Activated T-helper 17 cell treated with anti-CD3 and anti-CD28 coated beads, Interleukin-2, amount 50 U/mL, for 72 hours (primary cell): ENCODE measurements at regions not wholly inside any gene's neighbourhood (a gene's known extent, or its start where the extent isn't known, plus 50 kb on each side); places are given as distances from the start of the nearest gene placed in this dataset.
"Not testable (repeated sequence)": the region's sequence is repeated elsewhere in the genome, so short reads cannot be mapped to it uniquely, and the experiment has no call there.

Experiments
- ATAC-seq: fragments of 150-1000 bp; cut with Tn5 transposase; replicated peaks from 2 replicates; pipeline ENCODE4 v1.10.0; 2021; ENCODE audit warnings: mild to moderate bottlenecking, moderate library complexity
- H3K27ac Mint-ChIP-seq: one replicate; pipeline ENCODE4 v1.8.0; 2022; ENCODE audit warnings: mixed read lengths
- H3K27me3 Mint-ChIP-seq: one replicate; pipeline ENCODE4 v1.8.0; 2022; ENCODE audit warnings: mixed read lengths
- H3K36me3 Mint-ChIP-seq: one replicate; pipeline ENCODE4 v1.8.0; 2022; ENCODE audit warnings: low read depth, mild to moderate bottlenecking, mixed read lengths
- H3K4me1 Mint-ChIP-seq: one replicate; pipeline ENCODE4 v1.8.0; 2022; ENCODE audit warnings: mixed read lengths
- H3K4me3 Mint-ChIP-seq: one replicate; pipeline ENCODE4 v1.8.0; 2022; ENCODE audit warnings: mild to moderate bottlenecking, mixed read lengths
- H3K9me3 Mint-ChIP-seq: one replicate; pipeline ENCODE4 v1.8.0; 2022; ENCODE audit warnings: mixed read lengths

DNA sequence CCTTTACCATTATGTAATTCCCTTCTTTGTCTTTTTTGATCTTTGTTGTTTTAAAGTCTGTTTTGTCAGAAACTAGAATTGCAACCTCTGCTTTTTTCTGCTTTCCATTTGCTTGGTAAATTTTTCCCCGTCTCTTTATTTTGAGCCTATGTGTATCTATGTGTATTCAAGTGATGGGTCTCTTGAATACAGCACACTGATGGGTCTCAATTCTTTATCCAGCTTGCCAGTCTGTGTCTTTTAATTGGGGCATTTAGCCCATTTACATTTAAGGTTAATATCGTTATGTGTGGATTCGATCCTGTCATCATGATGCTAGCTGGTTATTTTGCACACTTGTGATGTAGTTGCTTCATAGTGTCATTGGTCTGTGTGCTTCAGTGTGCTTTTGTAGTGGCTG is 240.9 kb downstream of the CDH26 start:
- not testable (repeated sequence) for H3K27ac Mint-ChIP-seq, H3K4me3 Mint-ChIP-seq, H3K36me3 Mint-ChIP-seq, ATAC-seq, H3K4me1 Mint-ChIP-seq
- H3K9me3 Mint-ChIP-seq: peaks cover 16% of the 10 kb centered on the region
- H3K27me3 Mint-ChIP-seq: peaks cover 16% of the 10 kb centered on the region

- no peak for ATAC-seq
- Mint-ChIP-seq H3K4me1 (no peaks in the 10 kb centered on the region), H3K4me3 (no peak overlapping the region), H3K36me3 (no peaks in the 10 kb centered on the region), H3K27ac (no peak overlapping the region), H3K9me3 (peaks cover 16% of the 10 kb centered on the region), H3K27me3 (peaks cover 16% of the 10 kb centered on the region)
Observed at GRCh38 chr20:60199866-60200265, 241.6 kb downstream of the CDH26 start.

GRCh38 chr20:60200305-60200918 is 242.2 kb downstream of the CDH26 start:
- H3K4me3 Mint-ChIP-seq: no peak overlapping the region
- H3K36me3 Mint-ChIP-seq: no peaks in the 10 kb centered on the region
- peaks cover 16% of the 10 kb centered on the region for H3K27me3 Mint-ChIP-seq
- no peak overlapping the region for H3K27ac Mint-ChIP-seq
- no peaks in the 10 kb centered on the region for H3K4me1 Mint-ChIP-seq
- no peak for ATAC-seq
- peaks cover 16% of the 10 kb centered on the region for H3K9me3 Mint-ChIP-seq

- H3K27ac Mint-ChIP-seq: no peak overlapping the region
- H3K36me3 Mint-ChIP-seq: no peaks in the 10 kb centered on the region
- H3K4me1 Mint-ChIP-seq: no peaks in the 10 kb centered on the region
- peaks cover 16% of the 10 kb centered on the region for H3K27me3 Mint-ChIP-seq
- H3K9me3 Mint-ChIP-seq: peaks cover 16% of the 10 kb centered on the region
- no peak for ATAC-seq
- H3K4me3 Mint-ChIP-seq: no peak overlapping the region
Observed at GRCh38 chr20:60201198-60201835, 243.1 kb downstream of the CDH26 start.

DNA sequence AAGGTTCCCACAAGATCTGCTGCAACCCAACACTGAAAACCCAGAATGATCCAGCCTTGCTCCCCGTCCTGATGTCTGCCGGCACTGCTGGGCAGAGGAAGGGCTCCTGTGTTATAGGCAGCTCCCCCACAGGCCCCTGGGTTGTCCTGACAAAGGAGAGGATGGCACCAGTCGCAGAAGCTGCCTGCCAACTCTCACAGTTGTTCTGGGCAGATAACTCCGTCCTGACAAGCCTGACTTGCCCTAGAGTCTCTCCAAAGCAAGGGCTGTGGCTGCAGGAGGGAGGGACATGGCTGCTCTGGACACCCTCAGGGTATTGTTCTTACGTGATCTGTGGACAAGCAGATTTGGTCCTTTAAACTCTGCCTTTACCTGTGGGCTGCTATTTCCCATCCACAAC is 243.8 kb downstream of the CDH26 start:
- Mint-ChIP-seq H3K4me3 (no peak overlapping the region), H3K36me3 (no peaks in the 10 kb centered on the region), H3K9me3 (peaks cover 14% of the 10 kb centered on the region), H3K27ac (no peak overlapping the region), H3K27me3 (peaks cover 15% of the 10 kb centered on the region), H3K4me1 (no peaks in the 10 kb centered on the region)
- ATAC-seq: no peak

DNA sequence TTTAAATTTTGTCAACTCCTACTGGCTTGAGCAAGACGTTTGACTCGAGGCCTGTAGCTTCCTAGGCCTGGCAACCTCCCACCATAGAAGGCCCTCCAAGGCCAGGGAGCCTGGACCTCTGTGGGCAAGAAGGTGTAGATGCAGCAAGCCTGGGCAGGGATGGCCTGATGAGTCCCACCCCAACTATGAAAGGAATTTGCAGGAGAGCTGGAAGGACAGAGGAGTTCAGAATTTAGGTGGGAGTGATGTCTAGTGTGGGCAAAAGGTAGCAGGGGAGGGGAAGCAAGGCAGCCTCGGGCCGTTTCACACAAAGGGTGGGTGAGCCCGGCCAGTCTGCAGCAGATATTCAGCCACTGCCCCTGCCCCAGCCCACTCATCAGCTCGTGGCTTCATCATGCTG is 245.2 kb downstream of the CDH26 start:
- H3K36me3 Mint-ChIP-seq: no peaks in the 10 kb centered on the region
- ATAC-seq: no peak
- H3K4me1 Mint-ChIP-seq: no peaks in the 10 kb centered on the region
- no peak overlapping the region for H3K27ac Mint-ChIP-seq
- peaks cover 10% of the 10 kb centered on the region for H3K27me3 Mint-ChIP-seq
- H3K4me3 Mint-ChIP-seq: no peak overlapping the region
- peaks cover 10% of the 10 kb centered on the region for H3K9me3 Mint-ChIP-seq

DNA sequence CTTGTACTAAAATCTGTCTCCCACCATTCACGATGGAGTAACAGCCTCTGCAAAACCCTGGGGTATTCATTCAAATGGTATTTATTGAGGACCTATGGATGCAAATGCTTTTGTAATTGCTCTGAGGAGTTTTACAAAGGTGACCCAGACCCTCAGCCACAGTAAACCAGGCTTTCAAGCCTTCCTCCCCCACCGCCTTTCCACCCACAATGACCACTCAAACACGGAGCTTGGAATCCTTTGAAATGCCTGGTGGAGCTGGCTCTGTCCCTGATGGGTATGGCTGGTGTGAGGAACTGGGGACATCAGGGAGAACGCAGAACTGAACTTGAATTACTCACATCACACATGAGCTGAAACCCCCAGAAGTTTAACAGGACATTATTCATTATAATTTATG is 246.4 kb downstream of the CDH26 start:
- no peak for ATAC-seq
- Mint-ChIP-seq H3K4me1 (no peaks in the 10 kb centered on the region), H3K36me3 (no peaks in the 10 kb centered on the region), H3K27me3 (no peaks in the 10 kb centered on the region), H3K4me3 (no peak overlapping the region), H3K9me3 (peaks cover 2% of the 10 kb centered on the region), H3K27ac (no peak overlapping the region)

GRCh38 chr20:60206259-60206658 is 248.0 kb downstream of the CDH26 start:
- Mint-ChIP-seq H3K27me3 (no peaks in the 10 kb centered on the region), H3K9me3 (no peaks in the 10 kb centered on the region), H3K4me3 (no peak overlapping the region), H3K27ac (no peak overlapping the region), H3K36me3 (no peaks in the 10 kb centered on the region), H3K4me1 (no peaks in the 10 kb centered on the region)
- ATAC-seq: no peak

GRCh38 chr20:60209048-60209447 is 250.8 kb downstream of the CDH26 start:
- Mint-ChIP-seq H3K36me3 (no peaks in the 10 kb centered on the region), H3K27ac (no peak overlapping the region), H3K4me3 (no peak overlapping the region), H3K27me3 (no peaks in the 10 kb centered on the region), H3K9me3 (no peaks in the 10 kb centered on the region), H3K4me1 (no peaks in the 10 kb centered on the region)
- ATAC-seq: no peak

- no peak overlapping the region for H3K27ac Mint-ChIP-seq
- H3K9me3 Mint-ChIP-seq: no peaks in the 10 kb centered on the region
- no peaks in the 10 kb centered on the region for H3K36me3 Mint-ChIP-seq
- H3K4me1 Mint-ChIP-seq: no peaks in the 10 kb centered on the region
- H3K4me3 Mint-ChIP-seq: no peak overlapping the region
- H3K27me3 Mint-ChIP-seq: no peaks in the 10 kb centered on the region
- ATAC-seq: peak; percentile 65
Observed at GRCh38 chr20:60210779-60211617, 252.8 kb downstream of the CDH26 start.

GRCh38 chr20:60211618-60212463 is 253.6 kb downstream of the CDH26 start:
- H3K4me1 Mint-ChIP-seq: no peaks in the 10 kb centered on the region
- H3K36me3 Mint-ChIP-seq: no peaks in the 10 kb centered on the region
- no peak for ATAC-seq
- H3K27ac Mint-ChIP-seq: no peak overlapping the region
- no peak overlapping the region for H3K4me3 Mint-ChIP-seq
- H3K9me3 Mint-ChIP-seq: no peaks in the 10 kb centered on the region
- H3K27me3 Mint-ChIP-seq: no peaks in the 10 kb centered on the region

DNA sequence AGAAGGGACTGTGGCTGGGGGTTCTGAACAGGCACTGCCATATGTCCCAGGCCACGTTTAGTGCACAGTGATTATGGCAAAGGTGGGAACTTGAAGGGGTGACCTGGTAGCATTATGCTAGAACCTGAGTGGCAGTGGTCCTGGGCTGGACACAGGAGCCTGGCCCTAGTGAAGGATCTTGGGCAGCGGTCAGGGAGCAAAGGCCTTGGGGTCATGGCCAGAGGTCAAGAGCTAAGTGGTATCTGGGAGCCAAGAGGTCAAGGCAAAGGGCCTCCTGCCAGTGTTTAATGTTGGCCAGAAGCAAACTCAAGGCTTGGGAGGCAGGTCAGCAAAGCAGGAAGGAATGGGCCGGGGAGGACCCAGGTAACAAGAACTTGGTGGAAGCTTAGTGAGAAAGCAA is 254.5 kb downstream of the CDH26 start:
- no peaks in the 10 kb centered on the region for H3K27me3 Mint-ChIP-seq
- no peaks in the 10 kb centered on the region for H3K9me3 Mint-ChIP-seq
- no peak overlapping the region for H3K4me3 Mint-ChIP-seq
- no peaks in the 10 kb centered on the region for H3K4me1 Mint-ChIP-seq
- no peak overlapping the region for H3K27ac Mint-ChIP-seq
- ATAC-seq: no peak
- no peaks in the 10 kb centered on the region for H3K36me3 Mint-ChIP-seq

- Mint-ChIP-seq H3K27me3 (no peaks in the 10 kb centered on the region), H3K9me3 (no peaks in the 10 kb centered on the region), H3K4me3 (no peak overlapping the region), H3K36me3 (no peaks in the 10 kb centered on the region), H3K4me1 (no peaks in the 10 kb centered on the region), H3K27ac (no peak overlapping the region)
- ATAC-seq: no peak
Observed at GRCh38 chr20:60213126-60213893, 255.1 kb downstream of the CDH26 start.
